ENCODE measurements at regions not wholly inside any gene's neighbourhood (a gene's known extent, or its start where the extent isn't known, plus 50 kb on each side); places are given as distances from the start of the nearest gene placed in this dataset.
A peak's percentile ranks its signal among the peaks of the same experiment; 100 is the strongest.
"Not testable (repeated sequence)": the region's sequence is repeated elsewhere in the genome, so short reads cannot be mapped to it uniquely, and the experiment has no call there.

GRCh38 chrX:127873637-127874036 lies 178.6 kb downstream of the ACTRT1 start (continued):
- no peak for TF ChIP-seq ATOH8 (CRISPR knock-in tag; IDR thresholded peaks at IDR 0.05; ENCODE audit: low read depth)

- H3K9me3 ChIP-seq, POLR2A ChIA-PET, H3K27ac ChIP-seq, FAIRE-seq, ATAC-seq, CTCF ChIA-PET, H3K4me1 ChIP-seq, H3K4me2 ChIP-seq, H3K4me3 ChIP-seq: not testable (repeated sequence)
- 6% methylated on average over 8 of the region's 8 CpGs for WGBS (ENCODE audit: missing lambda C conversion rate)
- DNase-seq (ENCODE audit: low read depth in 1 of 2, low spot score in 1 of 2): peak in 1 of 2 experiments; percentile 2
Observed at GRCh38 chrX:127866857-127867256, 185.3 kb downstream of the ACTRT1 start.

- ATAC-seq: no peak
Observed at GRCh38 chrX:127861611-127862010, 190.6 kb downstream of the ACTRT1 start.

More at GRCh38 chrX:127861611-127862010, 190.6 kb downstream of the ACTRT1 start:
- no peak for DNase-seq (ENCODE audit: low read depth in 1 of 2, low spot score in 1 of 2)
- H3K4me1 ChIP-seq: no peaks in the 10 kb centered on the region
- POLR2A ChIA-PET: no interaction called here
- no peak for FAIRE-seq
- no peak overlapping the region for H3K4me2 ChIP-seq
- TF ChIP-seq GATA3 (IDR thresholded peaks at IDR 0.05; ENCODE audit: borderline replicate concordance) (no peak), EP300 (IDR thresholded peaks at IDR 0.05) (no peak), USF2 (IDR thresholded peaks at IDR 0.05) (no peak), CHD2 (IDR thresholded peaks at IDR 0.05; ENCODE audit: low read length, partially characterized antibody) (no peak), BCL3 (IDR thresholded peaks at IDR 0.05) (no peak), BHLHE40 (IDR thresholded peaks at IDR 0.05; ENCODE audit: low read depth, low read length) (no peak)
- H3K9me3 ChIP-seq: no peaks in the 10 kb centered on the region
- no peak overlapping the region for H3K4me3 ChIP-seq
- 43% methylated on average over 1 of the region's 2 CpGs for WGBS (ENCODE audit: missing lambda C conversion rate)
- H3K27ac ChIP-seq: no peak overlapping the region
- CTCF ChIA-PET: no interaction called here
